DND-41 (cell line): ENCODE measurements at regions not wholly inside any gene's neighbourhood (a gene's known extent, or its start where the extent isn't known, plus 50 kb on each side); places are given as distances from the start of the nearest gene placed in this dataset.

Experiments used
- ATAC-seq: fragments of 200-7000 bp; cut with Tn5 transposase; 3 replicates; pipeline ENCODE4 v1.9.1; 2021; ENCODE audit warnings: low read depth; ENCODE audit not compliant: insufficient read depth
- DNase-seq: peaks from one replicate; pipeline ENCODE4 v3.0.0-alpha.2; 2020
- H2AFZ ChIP-seq: 2 replicates; pipeline ENCODE4 v1.6.0; 2012; ENCODE audit warnings: low read depth, low read length
- H3K27ac ChIP-seq: 2 replicates; pipeline ENCODE4 v1.5.1; 2012; ENCODE audit warnings: low read length, inconsistent platforms
- H3K27me3 ChIP-seq: fragments of 200-600 bp; sonication (generic); 2 replicates; pipeline ENCODE4 v1.6.0; 2012; ENCODE audit warnings: low read length, mild to moderate bottlenecking, inconsistent platforms; ENCODE audit not compliant: insufficient read depth, poor library complexity
- H3K36me3 ChIP-seq: 2 replicates; pipeline ENCODE4 v1.5.1; 2012; ENCODE audit warnings: low read length, inconsistent platforms; ENCODE audit not compliant: insufficient read depth
- H3K4me1 ChIP-seq: 2 replicates; pipeline ENCODE4 v1.5.1; 2012; ENCODE audit warnings: mild to moderate bottlenecking, low read length; ENCODE audit not compliant: insufficient read depth
- H3K4me2 ChIP-seq: 2 replicates; pipeline ENCODE4 v1.6.0; 2012; ENCODE audit warnings: mild to moderate bottlenecking, moderate library complexity, low read length, inconsistent platforms; ENCODE audit not compliant: insufficient read depth
- H3K4me3 ChIP-seq, 2 experiments: fragments of 200-600 bp in 1 of 2; shearing (Covaris generic) in 1 of 2; 2 replicates each; pipeline ENCODE4 v1.5.1; 2012 to 2016; ENCODE audit warnings: inconsistent platforms in 2 of 2, low read length in 2 of 2, mild to moderate bottlenecking in 2 of 2, low read depth in 1 of 2, moderate library complexity in 1 of 2
- H3K79me2 ChIP-seq: 2 replicates; pipeline ENCODE4 v1.6.0; 2012; ENCODE audit warnings: low read length, inconsistent platforms; ENCODE audit not compliant: insufficient read depth
- H3K9ac ChIP-seq: 2 replicates; pipeline ENCODE4 v1.6.0; 2012; ENCODE audit warnings: low read depth, mild to moderate bottlenecking, inconsistent platforms, low read length, moderate library complexity
- H3K9me3 ChIP-seq: 2 replicates; pipeline ENCODE4 v1.5.1; 2012; ENCODE audit warnings: low read length, moderate library complexity, mild to moderate bottlenecking, inconsistent platforms; ENCODE audit not compliant: insufficient read depth, severe bottlenecking
- H4K20me1 ChIP-seq: 2 replicates; pipeline ENCODE4 v1.6.0; 2012; ENCODE audit warnings: low read length; ENCODE audit not compliant: insufficient read depth
- EZH2 ChIP-seq: IDR thresholded peaks from 3 replicates; pipeline ENCODE4 v1.6.1; 2012; ENCODE audit warnings: borderline replicate concordance, low read depth, mild to moderate bottlenecking, moderate library complexity, low read length, inconsistent platforms; ENCODE audit not compliant: severe bottlenecking
- TF ChIP-seq, protein P1 (sequence below): IDR thresholded peaks from 2 replicates; pipeline ENCODE4 v1.5.1; 2012; ENCODE audit warnings: borderline replicate concordance, low read length, moderate library complexity, mild to moderate bottlenecking; ENCODE audit not compliant: poor library complexity, severe bottlenecking; ENCODE audit errors: extremely low read depth

DNA sequence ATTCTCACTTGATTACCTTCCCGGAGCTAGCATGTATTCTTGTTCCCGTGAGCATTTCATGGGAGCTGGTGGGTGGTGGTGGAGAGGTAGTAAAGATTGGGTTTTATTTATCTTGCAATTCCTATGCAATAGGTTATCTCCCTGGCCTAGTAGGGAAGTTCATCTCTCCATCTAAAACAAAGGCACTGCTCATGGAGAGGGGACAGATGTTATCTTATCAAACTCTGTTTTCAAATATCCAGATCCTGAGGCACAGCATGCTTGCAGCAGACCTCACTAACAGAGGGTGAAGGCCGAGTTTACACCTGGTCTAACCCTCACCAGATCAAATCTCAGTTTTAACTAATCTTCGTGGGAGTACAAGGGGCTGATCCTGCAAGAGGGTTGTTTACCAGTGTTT lies 98.9 kb downstream of the CYRIA start:
- Histone ChIP-seq H4K20me1 (no peaks in the 10 kb centered on the region), H3K27ac (no peak overlapping the region), H3K27me3 (no peaks in the 10 kb centered on the region), H3K36me3 (no peaks in the 10 kb centered on the region), H3K4me1 (no peaks in the 10 kb centered on the region), H3K4me3 (no peak overlapping the region), H3K4me2 (no peak overlapping the region), H3K9ac (no peak overlapping the region), H3K79me2 (no peaks in the 10 kb centered on the region), H3K9me3 (no peaks in the 10 kb centered on the region), H2AFZ (no peak overlapping the region)
- ATAC-seq = no peak
- no peak for DNase-seq
- TF ChIP-seq, protein P1, sequence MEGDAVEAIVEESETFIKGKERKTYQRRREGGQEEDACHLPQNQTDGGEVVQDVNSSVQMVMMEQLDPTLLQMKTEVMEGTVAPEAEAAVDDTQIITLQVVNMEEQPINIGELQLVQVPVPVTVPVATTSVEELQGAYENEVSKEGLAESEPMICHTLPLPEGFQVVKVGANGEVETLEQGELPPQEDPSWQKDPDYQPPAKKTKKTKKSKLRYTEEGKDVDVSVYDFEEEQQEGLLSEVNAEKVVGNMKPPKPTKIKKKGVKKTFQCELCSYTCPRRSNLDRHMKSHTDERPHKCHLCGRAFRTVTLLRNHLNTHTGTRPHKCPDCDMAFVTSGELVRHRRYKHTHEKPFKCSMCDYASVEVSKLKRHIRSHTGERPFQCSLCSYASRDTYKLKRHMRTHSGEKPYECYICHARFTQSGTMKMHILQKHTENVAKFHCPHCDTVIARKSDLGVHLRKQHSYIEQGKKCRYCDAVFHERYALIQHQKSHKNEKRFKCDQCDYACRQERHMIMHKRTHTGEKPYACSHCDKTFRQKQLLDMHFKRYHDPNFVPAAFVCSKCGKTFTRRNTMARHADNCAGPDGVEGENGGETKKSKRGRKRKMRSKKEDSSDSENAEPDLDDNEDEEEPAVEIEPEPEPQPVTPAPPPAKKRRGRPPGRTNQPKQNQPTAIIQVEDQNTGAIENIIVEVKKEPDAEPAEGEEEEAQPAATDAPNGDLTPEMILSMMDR = no peak
- no peak for TF ChIP-seq EZH2

DNA sequence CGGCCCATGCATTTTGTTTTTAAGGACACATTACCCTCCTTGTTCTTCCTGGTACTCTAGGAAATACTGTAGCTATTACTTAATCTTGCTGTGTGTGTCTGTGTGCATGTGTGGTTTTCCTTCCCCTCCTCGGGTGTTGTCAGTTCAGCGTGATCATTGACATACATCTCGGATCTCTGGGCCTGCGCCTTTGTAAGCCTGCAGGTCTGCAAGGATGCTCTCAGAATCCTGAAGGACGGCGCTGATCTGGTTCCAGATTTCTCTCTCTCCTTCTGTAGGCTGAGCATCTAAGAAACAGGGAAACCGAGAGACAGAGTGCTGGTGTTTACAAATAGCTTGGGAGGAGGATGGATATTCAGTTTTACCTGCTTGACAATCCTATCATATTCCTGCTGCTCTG lies 100.2 kb downstream of the CYRIA start:
- H3K27me3 ChIP-seq = no peaks in the 10 kb centered on the region
- ATAC-seq = no peak

DNA sequence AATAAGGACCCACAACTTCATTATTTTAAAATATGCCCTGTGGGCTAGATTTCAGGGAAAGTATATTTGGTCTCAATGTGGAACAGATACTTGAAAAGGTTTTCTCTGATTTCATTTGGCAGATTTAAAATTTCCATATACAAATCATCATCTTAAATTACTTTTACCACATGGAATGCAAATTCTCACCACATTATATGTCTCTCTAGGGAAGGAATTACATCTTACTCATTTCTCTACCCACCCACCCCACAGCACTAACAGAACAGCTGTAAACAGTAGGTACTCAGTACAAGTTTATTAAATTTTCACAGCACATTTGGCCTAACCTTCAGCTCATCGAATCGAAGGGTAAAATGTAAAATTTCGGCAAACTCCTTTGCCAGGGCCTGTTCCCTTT lies 104.0 kb downstream of the CYRIA start:
- Histone ChIP-seq H3K4me2 (no peak overlapping the region), H3K4me3 (no peak overlapping the region), H3K79me2 (no peaks in the 10 kb centered on the region), H3K27ac (no peak overlapping the region), H3K36me3 (no peaks in the 10 kb centered on the region), H3K9ac (no peak overlapping the region), H3K9me3 (no peaks in the 10 kb centered on the region), H4K20me1 (no peaks in the 10 kb centered on the region), H3K27me3 (no peaks in the 10 kb centered on the region), H3K4me1 (no peaks in the 10 kb centered on the region), H2AFZ (no peak overlapping the region)
- no peak for TF ChIP-seq EZH2
- TF ChIP-seq, protein P1 = no peak
- ATAC-seq (no peak), DNase-seq (no peak)

More for the DNA sequence above, 100.2 kb downstream of the CYRIA start:
- TF ChIP-seq EZH2 = no peak
- TF ChIP-seq, protein P1 = no peak
- Histone ChIP-seq H3K79me2 (no peaks in the 10 kb centered on the region), H3K4me1 (no peaks in the 10 kb centered on the region), H3K4me3 (no peak overlapping the region), H3K9ac (no peak overlapping the region), H3K27ac (no peak overlapping the region), H3K9me3 (no peaks in the 10 kb centered on the region), H3K4me2 (no peak overlapping the region), H2AFZ (no peak overlapping the region), H4K20me1 (no peaks in the 10 kb centered on the region), H3K36me3 (no peaks in the 10 kb centered on the region)
- DNase-seq = no peak

DNA sequence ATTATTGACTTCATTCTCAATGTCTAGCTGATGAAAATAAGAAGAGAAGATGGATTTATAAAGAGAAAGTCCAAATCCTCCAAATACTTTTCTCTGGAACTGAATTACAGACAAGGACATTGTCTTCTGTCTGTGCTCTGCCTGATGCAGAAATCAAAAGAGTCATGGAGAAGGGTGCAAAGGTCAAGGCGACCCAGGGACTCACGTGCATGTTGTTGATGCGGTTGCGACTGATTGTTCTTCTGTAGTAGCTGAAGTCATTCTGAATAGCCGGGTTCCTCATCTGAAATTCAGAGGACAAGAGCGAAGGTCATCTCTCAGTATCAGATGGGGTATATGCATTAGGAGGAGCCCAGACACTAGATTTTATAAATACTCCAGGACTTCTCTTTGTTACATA lies 104.4 kb downstream of the CYRIA start:
- no peak overlapping the region for H3K27ac ChIP-seq
- no peaks in the 10 kb centered on the region for H3K27me3 ChIP-seq
- TF ChIP-seq, protein P1 = no peak
- TF ChIP-seq EZH2 = no peak
- H4K20me1 ChIP-seq = no peaks in the 10 kb centered on the region
- no peak overlapping the region for H2AFZ ChIP-seq
- DNase-seq (no peak), ATAC-seq (no peak)
- H3K9me3 ChIP-seq = no peaks in the 10 kb centered on the region
- no peaks in the 10 kb centered on the region for H3K79me2 ChIP-seq
- H3K4me2 ChIP-seq = no peak overlapping the region
- H3K36me3 ChIP-seq = no peaks in the 10 kb centered on the region
- no peaks in the 10 kb centered on the region for H3K4me1 ChIP-seq
- no peak overlapping the region for H3K4me3 ChIP-seq
- no peak overlapping the region for H3K9ac ChIP-seq
